ENCODE measurements at regions not wholly inside any gene's neighbourhood (a gene's known extent, or its start where the extent isn't known, plus 50 kb on each side); places are given as distances from the start of the nearest gene placed in this dataset.

GRCh38 chr1:98056781-98057180 is 135.9 kb upstream of the DPYD start:
- no peak for DNase-seq (ENCODE audit: low read depth)
- TF ChIP-seq CTCF (IDR thresholded peaks at IDR 0.05; ENCODE audit: insufficient read depth, low read length, poor library complexity, severe bottlenecking), result no peak
- Histone ChIP-seq H3K4me3 (ENCODE audit: low read depth, low read length) (no peak overlapping the region), H3K36me3 (ENCODE audit: control insufficient read depth, insufficient read depth, low read length) (no peaks in the 10 kb centered on the region), H3K27me3 (ENCODE audit: control insufficient read depth, insufficient read depth, low read length) (no peaks in the 10 kb centered on the region)

- TF ChIP-seq CTCF (IDR thresholded peaks at IDR 0.05; ENCODE audit: insufficient read depth, low read length, poor library complexity, severe bottlenecking), result no peak
- DNase-seq (ENCODE audit: low read depth), result no peak
- no peaks in the 10 kb centered on the region for H3K36me3 ChIP-seq (ENCODE audit: control insufficient read depth, insufficient read depth, low read length)
- no peaks in the 10 kb centered on the region for H3K27me3 ChIP-seq (ENCODE audit: control insufficient read depth, insufficient read depth, low read length)
- H3K4me3 ChIP-seq (ENCODE audit: low read depth, low read length), result no peak overlapping the region
These were observed 134.6 kb upstream of the DPYD start for GRCh38 chr1:98055457-98055856.

- peaks cover under 1% of the 10 kb centered on the region for H3K27me3 ChIP-seq (ENCODE audit: control insufficient read depth, insufficient read depth, low read length)
- no peak for TF ChIP-seq CTCF (IDR thresholded peaks at IDR 0.05; ENCODE audit: insufficient read depth, low read length, poor library complexity, severe bottlenecking)
- no peak for DNase-seq (ENCODE audit: low read depth)
- no peaks in the 10 kb centered on the region for H3K36me3 ChIP-seq (ENCODE audit: control insufficient read depth, insufficient read depth, low read length)
- no peak overlapping the region for H3K4me3 ChIP-seq (ENCODE audit: low read depth, low read length)
These were observed 134.0 kb upstream of the DPYD start for GRCh38 chr1:98054786-98055185.

GRCh38 chr1:98054367-98054701 is 133.5 kb upstream of the DPYD start:
- Histone ChIP-seq H3K4me3 (ENCODE audit: low read depth, low read length) (no peak overlapping the region), H3K27me3 (ENCODE audit: control insufficient read depth, insufficient read depth, low read length) (peaks cover 5% of the 10 kb centered on the region), H3K36me3 (ENCODE audit: control insufficient read depth, insufficient read depth, low read length) (no peaks in the 10 kb centered on the region)
- no peak for TF ChIP-seq CTCF (IDR thresholded peaks at IDR 0.05; ENCODE audit: insufficient read depth, low read length, poor library complexity, severe bottlenecking)
- no peak for DNase-seq (ENCODE audit: low read depth)

- peak overlapping the region; percentile 44 for H3K4me3 ChIP-seq (ENCODE audit: low read depth, low read length)
- no peak for DNase-seq (ENCODE audit: low read depth)
- H3K36me3 ChIP-seq (ENCODE audit: control insufficient read depth, insufficient read depth, low read length), result no peaks in the 10 kb centered on the region
- H3K27me3 ChIP-seq (ENCODE audit: control insufficient read depth, insufficient read depth, low read length), result peaks cover 11% of the 10 kb centered on the region
- TF ChIP-seq CTCF (IDR thresholded peaks at IDR 0.05; ENCODE audit: insufficient read depth, low read length, poor library complexity, severe bottlenecking), result peak; percentile 34
These were observed 132.9 kb upstream of the DPYD start for GRCh38 chr1:98053471-98054366.

All from kidney epithelial cell (primary cell).